Activated T-cell treated with anti-CD3 and anti-CD28 coated beads for 24 hours (primary cell): ENCODE measurements at regions not wholly inside any gene's neighbourhood (a gene's known extent, or its start where the extent isn't known, plus 50 kb on each side); places are given as distances from the start of the nearest gene placed in this dataset.
"Not testable (repeated sequence)": the region's sequence is repeated elsewhere in the genome, so short reads cannot be mapped to it uniquely, and the experiment has no call there.

ENCODE experiments used
- DNase-seq: peaks from one replicate; pipeline ENCODE4 v3.0.0-alpha.2; 2020; ENCODE audit warnings: low read depth

- no peak for DNase-seq
Measured at GRCh38 chr1:230476622-230477003, 50.5 kb upstream of the PGBD5 start.

- DNase-seq, result not testable (repeated sequence)
Measured at GRCh38 chr1:230475856-230476621, 49.9 kb upstream of the PGBD5 start.
